ENCODE measurements at regions not wholly inside any gene's neighbourhood (a gene's known extent, or its start where the extent isn't known, plus 50 kb on each side); places are given as distances from the start of the nearest gene placed in this dataset.

- TF ChIP-seq SPI1 (IDR thresholded peaks at IDR 0.05; ENCODE audit: borderline replicate concordance, insufficient read depth, low read depth, low read length): no peak
- TF ChIP-seq EZH2 (IDR thresholded peaks at IDR 0.05; ENCODE audit: borderline replicate concordance, control insufficient read depth, low read depth, low read length): no peak
- no peak for TF ChIP-seq CTCF (IDR thresholded peaks at IDR 0.05 in 2 of 3, conservative IDR thresholded peaks at IDR 0.05 in 1 of 3; ENCODE audit: control insufficient read depth in 2 of 3, extremely low read depth in 1 of 3, insufficient read depth in 1 of 3, low read depth in 3 of 3, low read length in 3 of 3)
- TF ChIP-seq MYC (IDR thresholded peaks at IDR 0.05; ENCODE audit: insufficient read depth, insufficient read length, insufficient replicate concordance, low read length, severe bottlenecking): no peak
Observed at GRCh38 chr2:35204881-35205280, 1150.7 kb upstream of the CRIM1 start.

All from GM12878 (cell line).